Body of pancreas (tissue), 4 donors: ENCODE measurements at regions not wholly inside any gene's neighbourhood (a gene's known extent, or its start where the extent isn't known, plus 50 kb on each side); places are given as distances from the start of the nearest gene placed in this dataset.

Source experiments
- CTCF ChIP-seq, 7 experiments: fragments of 450-650 bp in 4 of 7; fragments of 200-600 bp in 3 of 7; sonication (generic) in 3 of 7; IDR thresholded peaks; one replicate each; pipeline ENCODE4 v1.5.1; 2016 to 2019; ENCODE audit warnings: antibody characterized with exemption in 7 of 7
- POLR2A ChIP-seq, 3 donors: fragments of 450-650 bp; IDR thresholded peaks; one replicate each; pipeline ENCODE4 v1.6.1; 2016; ENCODE audit warnings: antibody characterized with exemption in 3 of 3, mild to moderate bottlenecking in 2 of 3

- TF ChIP-seq CTCF (IDR thresholded peaks at IDR 0.05) (no peak), POLR2A (IDR thresholded peaks at IDR 0.05) (no peak)
These were observed 54.5 kb upstream of the SEMA6A start for GRCh38 chr5:116629168-116629567.
